NCI-H2107 treated with DMSO at 0.1 percent for 48 hours (cell line): ENCODE measurements at regions not wholly inside any gene's neighbourhood (a gene's known extent, or its start where the extent isn't known, plus 50 kb on each side); places are given as distances from the start of the nearest gene placed in this dataset.
"Not testable (repeated sequence)": the region's sequence is repeated elsewhere in the genome, so short reads cannot be mapped to it uniquely, and the experiment has no call there.

ENCODE experiments used
- DNase-seq: peaks from one replicate; lab custom pipeline; 2025; ENCODE audit not compliant: unreplicated experiment; lab: John Stamatoyannopoulos, UW

DNA sequence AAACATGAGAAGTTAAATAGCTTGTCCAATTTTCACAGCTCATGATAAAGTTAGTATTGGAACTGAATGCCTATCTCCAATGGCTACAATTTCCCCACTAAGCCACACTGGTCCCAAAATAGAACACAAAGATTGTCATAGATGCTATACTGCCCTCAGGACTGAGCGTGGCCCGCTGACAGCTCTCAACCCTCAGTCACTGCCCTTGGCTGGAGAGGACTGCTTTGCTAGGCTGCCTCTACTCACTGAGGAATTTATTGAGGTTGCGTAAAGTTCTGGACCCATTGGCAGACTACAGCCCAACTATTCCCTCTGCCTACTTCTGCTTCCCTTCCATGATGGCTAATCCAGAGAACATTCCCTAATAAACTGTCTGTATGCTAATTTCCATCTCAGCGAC, 165.5 kb upstream of the BET1 start:
- no peak for DNase-seq

DNA sequence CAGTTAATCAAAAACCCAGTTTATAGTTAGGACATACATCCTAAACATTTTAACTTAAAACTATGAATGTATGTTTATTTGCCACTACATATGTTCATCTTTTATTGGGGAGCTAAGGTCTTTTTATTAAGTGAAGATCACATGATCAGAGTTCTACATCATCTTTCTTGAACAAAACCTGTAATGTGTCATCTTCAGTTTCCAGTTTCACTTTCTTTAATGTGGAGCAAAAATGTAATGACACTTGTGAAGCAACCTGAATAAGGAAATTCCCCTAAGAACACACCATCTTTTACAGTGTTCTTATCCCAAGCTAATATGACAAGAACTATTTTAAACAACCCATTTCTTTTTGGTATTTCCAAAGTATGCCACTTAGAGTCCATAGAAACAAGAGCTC, 166.7 kb upstream of the BET1 start:
- no peak for DNase-seq

DNA sequence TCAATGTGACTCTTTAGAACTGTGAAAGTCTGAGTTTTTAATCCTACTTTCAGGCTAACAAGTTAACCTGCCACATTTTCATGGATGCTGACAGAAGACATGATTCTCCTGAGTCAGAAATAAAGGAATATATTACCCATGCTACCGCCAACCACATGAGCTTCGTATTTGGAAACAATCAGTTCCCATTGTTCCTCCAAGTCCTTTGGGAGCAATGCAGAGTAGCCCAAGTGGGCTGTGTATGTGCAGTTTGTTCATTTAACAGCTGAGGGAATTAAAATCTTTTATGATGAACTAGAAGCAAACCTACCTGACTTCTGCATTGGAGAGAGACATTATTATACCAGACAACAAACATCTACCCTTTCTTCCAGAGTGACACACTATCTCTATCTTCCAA, 169.3 kb upstream of the BET1 start:
- DNase-seq: no peak

DNA sequence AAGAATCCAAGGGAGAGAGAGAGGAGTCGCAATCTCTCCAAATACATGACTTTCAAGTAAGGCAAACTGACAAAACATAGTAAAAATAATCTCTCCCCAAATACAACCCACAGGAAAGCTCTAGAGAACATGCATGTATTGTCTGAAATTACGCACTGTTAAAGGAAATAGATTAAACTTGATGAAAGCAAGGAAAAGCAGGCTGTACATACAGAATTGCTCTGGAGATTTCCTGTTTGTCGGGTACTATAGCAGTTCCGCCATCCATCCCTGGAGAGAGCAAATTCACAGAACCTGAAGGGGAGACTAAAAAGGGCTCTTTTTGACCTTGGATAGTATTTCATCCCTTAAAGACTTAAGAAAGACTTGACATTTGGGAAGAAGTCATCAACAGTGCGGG, 170.2 kb upstream of the BET1 start:
- DNase-seq: no peak

DNA sequence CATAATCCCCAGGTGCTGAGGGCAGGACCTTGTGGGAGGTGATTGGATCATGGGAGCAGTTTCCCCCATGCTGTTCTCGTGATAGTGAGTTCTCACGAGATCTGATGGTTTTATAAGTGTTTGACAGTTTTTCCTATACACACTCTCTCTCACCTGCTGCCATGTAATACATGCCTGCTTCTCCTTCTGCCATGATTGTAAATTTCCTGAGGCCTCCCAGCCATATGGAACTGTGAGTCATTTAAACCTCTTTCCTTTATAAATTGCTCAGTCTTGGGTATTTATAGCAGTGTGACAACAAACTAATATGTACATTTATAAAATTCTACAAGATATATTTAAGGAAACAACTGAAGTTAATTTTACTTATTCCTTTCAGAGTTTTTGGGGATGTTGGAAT, 170.8 kb upstream of the BET1 start:
- DNase-seq: no peak

DNA sequence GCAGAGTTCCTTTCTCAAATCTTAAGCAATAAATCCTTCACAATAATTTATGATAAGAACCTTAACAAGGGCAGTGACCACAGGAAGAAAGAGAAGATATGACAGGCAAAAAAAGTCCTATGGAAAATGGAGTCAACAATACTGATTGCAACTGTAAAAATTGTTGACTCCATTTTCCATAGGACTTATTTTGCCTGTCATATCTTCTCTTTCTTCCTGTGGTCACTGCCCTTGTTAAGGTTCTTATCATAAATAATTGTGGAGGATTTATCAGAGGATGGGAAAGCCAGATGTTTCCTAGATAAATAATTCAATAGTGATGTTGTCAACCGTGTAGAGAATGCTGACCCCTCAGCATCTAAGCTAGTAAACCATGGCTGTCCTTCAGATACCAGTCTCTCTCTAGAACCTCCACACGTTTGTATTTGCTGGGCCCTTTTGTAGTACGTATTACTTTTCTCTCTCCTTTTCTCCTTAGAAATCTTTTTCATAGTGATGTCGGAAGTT, 172.6 kb upstream of the BET1 start:
- DNase-seq: no peak

DNA sequence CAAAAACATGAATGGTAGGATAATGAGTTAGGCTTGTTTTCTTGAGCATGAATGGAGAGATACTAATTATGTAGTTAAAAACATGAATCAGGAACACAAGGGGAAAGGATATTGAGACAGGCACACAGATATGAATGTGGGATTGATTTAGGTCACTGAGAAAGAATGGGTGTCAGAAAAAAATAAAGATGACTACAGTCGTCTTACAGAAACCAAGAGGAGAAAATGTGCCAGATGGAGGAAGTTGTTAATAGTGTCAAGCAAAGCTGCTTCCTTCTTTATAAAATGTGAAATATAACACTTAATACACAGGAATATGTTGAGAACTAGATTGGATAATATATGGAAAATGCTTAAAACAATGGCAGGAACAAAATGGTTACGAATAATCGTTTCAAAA, 173.3 kb upstream of the BET1 start:
- no peak for DNase-seq

DNA sequence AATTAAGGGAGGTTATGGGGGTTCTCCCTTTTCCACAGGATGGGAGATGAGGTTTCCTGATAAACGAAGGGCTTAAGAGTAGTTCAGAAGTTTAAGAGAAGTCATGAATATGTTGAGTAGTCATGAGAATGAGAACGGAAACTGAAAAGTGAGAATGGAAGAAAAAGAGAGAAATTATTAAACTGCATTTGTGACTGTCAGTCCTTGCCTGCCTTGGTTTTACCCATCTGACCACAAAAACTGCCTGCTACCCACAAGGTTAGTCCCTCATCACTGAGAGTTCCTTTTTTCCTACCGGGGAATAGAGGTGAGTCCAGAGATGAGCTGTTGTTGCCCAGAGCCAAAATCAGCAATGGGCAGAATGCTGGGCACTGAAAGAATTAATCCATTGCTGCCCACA, 174.1 kb upstream of the BET1 start:
- DNase-seq: no peak

DNA sequence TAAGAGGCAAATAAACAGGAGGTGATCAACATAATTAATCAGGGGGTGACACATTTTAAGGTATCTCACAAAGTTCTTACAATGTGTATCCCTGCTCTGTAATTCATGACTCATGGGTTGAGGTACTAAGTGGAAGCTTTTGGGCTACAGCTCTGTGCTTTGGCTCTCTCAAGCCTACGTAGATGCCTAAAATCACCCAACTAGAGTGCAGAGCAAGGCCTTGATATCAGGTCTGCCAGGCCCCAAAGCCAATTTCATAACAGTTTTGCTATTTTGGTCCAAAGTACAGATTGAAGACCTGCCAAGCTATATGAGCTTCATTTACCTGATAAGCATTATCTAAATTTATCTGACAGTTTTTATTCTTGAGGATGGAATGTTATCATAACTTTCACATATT, 175.3 kb upstream of the BET1 start:
- no peak for DNase-seq

DNA sequence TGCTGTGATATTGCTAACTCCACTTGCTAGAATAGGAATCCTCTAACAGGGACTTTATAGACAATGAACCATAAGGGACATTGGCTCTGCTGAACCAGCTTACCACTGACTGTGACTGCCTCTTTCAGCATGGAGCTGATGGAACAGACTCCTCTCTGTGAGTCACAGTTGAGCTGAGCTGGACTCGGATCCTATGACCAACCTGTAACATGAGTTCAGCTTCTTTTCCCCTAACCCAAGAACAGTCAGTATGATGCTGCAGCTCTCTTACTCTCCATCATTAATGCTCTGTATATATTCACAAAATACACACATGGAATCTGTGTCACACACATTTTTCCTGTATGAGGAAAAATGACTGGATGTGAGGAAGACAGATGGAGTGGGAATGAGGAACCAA, 177.9 kb upstream of the BET1 start:
- no peak for DNase-seq

DNA sequence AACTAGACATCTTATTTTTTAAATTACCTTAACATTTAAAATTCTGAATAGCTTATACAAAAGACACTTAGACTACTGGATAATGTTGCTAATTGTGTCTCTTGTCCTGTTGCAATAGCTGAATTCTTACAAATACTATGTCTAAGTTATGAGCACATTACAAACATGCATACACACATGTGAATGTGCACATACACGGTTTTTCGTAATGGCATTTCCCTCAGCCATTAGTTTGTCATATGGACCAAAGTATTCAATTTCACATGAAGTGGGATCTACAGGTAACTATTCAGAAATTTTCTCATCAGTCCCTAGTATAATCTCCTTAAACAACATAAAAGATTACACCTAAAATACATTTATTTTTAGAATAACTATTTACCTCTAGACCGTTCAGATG, 178.6 kb upstream of the BET1 start:
- no peak for DNase-seq

DNA sequence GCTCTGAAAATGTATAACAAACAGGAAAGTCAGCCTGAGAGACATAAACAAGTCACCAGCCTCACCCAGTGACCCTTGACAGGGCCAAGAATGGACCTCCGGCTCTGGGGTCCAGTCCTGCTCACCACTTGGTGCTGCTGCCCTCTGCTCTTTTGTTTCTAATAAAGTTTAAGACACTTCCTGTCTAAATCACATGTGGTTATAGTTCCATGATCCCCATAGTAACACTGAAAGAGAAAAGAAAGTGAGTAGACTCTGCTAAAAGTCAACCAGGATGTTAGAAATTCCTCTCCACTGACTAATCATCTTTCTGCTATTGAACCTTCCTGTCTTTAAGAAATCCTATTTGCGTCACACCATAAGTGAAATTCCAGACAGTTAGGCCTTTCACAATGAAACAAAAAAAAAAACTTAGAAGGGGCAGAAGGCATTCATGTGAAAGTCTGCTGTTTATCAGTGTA, 179.2 kb upstream of the BET1 start:
- DNase-seq: no peak

DNA sequence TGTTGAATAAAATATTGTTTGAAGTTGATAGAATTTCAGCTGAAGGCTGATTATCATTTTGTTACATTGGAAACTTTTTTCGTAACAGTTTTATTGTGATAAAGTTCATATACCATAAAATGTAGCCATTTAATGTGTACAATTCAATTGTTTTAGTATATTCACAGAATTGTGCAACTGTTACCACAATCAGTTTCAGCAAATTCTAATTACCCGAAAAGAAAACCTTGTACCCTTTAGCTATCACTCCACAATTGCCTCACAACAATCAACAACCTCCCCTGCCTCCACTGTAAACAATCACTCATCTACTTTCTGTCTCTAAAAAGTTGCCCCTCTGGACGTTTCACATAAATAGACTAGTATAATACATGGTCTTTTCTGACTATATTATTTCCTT, 179.7 kb upstream of the BET1 start:
- DNase-seq: no peak

DNA sequence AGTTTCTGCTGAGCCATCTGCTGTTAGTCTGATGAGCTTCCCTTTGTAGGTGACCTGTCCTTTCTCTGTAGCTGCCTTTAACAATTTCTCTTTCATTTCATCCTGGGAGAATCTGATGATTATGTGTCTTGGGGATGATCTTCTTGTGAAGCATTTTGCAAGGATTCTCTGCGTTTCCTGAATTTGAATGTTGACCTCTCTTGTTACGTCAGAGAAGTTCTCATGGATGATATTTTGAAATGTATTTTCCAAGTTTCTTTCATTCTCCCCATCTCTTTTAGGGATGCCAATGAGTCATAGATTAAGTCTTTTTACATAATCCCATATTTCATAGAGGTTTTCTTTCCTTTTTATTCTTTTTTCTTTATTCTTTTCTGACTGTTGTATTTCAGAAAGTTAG, 184.2 kb upstream of the BET1 start:
- no peak for DNase-seq

DNA sequence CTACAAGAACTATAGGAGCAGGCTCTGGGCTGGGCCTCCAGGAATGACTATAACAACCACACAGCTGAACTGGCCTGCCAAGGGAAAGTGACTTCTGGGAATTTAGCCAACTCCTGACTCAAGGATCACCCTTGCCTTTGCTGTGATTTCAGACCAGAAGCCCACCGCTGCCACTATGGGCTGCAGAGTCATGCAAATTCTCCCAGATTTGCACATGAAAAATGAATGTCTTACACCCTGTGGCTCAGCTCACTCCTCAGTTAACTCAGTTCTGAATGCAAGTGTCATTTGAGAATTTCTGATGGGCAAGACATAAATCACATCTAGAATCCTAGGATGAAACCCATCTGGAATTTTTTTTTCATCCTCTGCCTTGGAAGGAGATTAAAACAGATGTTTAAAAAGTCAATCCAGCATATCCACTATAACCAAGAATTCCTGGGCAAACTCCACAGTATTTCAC, 186.5 kb upstream of the BET1 start:
- DNase-seq: no peak

DNA sequence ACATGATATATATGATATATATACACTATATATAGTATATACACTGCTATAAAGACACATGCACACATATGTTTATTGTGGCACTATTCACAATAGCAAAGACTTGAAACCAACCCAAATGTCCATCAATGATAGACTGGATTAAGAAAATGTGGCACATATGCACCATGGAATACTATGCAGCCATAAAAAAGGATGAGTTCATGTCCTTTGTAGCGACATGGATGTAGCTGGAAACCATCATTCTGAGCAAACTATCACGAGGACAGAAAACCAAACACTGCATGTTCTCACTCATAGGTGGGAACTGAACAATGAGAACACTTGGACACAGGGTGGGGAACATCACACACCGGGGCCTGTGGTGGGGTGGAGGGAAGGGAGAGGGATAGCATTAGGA, 190.3 kb upstream of the BET1 start:
- not testable (repeated sequence) for DNase-seq

DNA sequence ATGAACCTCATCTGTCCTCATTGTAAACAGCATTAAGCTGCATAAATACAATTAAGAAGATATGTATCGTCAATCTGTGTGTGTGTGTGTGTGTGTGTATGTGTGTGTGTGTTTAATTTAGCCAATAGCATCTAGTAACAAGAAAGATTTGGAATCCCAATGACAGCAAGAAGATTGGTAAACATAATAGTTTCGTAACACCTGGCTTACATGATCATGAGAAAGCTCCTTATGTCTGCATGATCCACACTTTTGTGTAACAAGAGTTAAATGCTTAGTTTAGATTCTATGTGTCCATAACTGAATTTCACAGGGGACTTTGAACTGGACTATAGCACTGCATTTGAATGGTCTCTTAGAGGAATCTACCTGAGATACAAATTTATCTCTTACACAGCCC, 191.0 kb upstream of the BET1 start:
- DNase-seq: no peak

DNA sequence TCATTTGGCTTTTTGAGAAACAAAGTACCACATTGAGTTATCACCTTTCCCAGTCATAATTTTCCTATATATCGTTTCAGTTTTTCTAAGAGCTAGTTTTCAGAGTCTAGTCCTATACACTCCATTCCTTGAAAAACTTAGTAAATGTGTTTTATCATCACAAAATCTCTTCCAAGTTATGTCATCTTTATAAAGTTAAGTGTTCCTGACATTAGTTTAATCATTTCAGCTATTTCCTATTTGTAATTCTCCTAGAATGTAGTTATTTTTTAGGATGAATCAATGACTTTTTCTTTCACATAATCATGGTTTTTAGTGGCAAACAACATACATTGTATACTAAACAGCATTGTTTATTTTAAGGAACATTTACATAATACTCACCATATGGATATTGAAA, 191.7 kb upstream of the BET1 start:
- no peak for DNase-seq

DNA sequence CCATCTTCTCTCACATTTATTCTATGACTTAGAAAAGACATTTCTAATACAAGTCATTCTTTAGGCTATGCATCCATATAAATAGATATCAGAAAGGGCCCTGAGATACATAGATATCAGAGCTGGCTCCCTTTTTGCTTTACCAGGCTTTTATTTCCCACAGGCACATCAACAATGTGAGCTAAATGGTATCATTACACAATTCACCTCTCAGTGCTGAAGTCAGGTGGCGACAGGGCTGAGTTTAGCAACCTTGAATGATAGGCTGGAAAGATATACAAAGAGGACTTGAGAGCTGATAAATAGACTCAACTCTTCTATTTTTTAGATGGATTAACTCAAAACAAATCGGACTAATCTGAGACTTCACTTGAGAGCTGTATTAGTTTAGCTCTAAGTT, 189.2 kb upstream of the COL1A2 start:
- no peak for DNase-seq

DNA sequence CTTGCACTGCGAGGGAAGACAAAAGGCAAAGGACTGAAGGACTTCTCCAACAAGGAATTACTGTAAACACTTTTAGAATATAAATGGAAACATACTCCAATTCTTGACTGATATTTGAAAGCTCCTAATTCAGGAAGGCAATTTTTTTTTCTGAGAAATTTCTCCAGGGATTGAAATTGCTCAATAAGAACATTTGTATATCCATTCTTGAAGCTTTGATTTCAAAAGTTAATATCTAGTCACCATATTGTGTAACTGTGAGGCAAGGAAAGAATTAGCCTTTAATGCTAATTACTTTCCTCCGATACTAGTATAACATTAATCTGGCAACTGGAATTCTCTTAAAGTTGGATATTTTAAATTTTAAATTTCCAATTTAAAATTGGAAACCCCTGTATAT, 188.4 kb upstream of the COL1A2 start:
- DNase-seq: no peak

DNA sequence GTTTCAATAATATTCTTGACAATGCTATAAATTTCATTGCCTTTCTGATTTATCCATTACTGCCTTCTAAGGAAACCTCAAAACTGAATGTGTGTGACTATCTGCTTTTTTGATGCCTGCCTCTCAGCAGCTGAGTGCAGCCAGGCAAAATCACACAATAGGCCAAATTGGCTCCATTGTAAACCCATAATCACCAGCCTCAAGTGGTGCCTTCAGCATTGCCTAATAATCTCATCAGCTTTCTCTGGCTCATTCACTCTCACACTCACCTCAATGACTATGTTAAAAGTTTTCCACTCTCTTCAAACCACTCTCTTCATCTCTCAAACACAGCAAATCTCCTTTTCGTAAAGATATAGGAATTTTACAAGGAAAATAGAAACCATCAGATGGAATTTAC, 182.5 kb upstream of the COL1A2 start:
- peak; percentile 20 for DNase-seq

DNA sequence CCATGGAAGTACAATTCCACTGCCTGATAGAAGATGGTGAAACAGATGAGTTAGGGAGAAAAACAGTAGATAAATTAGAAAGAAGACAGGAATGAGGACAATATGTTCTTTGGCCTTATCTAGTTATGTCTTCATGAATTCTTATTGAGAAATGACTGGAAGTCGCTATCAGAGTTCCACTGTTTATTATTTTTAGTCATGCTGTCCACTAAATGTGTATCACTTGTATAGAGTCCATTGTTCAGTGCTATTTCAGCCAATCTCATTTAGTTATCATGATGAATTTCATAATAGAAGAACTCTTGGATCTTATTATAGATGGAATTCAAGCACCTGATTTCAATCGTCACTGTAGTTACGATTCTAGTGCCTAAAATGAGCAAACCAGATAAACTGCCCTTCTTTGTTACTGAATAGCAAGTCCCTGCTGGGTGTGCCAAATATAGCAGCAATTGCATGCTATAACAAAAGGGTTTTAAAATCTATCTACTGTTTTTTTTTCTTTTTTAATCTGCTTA, 177.7 kb upstream of the COL1A2 start:
- no peak for DNase-seq

DNA sequence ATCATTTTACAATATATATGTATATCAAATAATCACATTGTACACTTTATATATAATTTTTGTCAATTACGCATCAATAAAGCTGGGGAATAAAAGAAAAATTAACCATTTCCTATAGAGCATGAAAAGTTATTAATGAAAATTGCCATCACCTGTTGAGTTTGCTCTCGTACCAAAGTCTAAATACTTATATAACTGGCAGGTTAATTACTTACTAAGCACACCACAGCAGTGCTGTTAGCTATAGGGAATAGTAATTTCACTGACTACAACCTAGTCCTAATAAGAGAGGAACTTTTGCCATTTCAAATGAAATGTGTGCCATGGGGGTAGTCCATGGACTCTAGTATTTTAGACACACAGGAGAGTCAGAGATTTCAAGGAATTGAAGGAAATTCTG, 176.9 kb upstream of the COL1A2 start:
- no peak for DNase-seq

DNA sequence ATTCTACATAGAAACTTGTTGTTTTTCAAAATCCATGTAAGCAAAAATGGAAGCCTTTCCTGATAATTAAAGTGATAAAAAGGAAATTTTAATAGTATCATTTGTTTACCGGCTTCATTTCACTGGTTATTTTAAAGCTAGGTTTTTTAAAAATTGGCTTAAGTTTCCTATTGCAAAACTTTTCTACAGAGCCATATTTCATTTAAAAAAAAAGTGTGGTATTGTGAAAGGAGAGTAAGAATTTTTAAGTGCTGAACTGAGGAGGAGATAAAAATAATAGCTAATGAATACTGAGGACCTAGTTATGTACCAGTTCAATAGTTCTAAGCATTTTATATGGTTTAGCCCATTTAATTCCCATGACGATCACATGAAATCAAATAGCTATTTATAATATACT, 172.2 kb upstream of the COL1A2 start:
- DNase-seq: no peak
